KMS-11 (cell line): ENCODE measurements at regions not wholly inside any gene's neighbourhood (a gene's known extent, or its start where the extent isn't known, plus 50 kb on each side); places are given as distances from the start of the nearest gene placed in this dataset.

ENCODE experiments used
- H2AFZ ChIP-seq: fragments of 200-600 bp; sonication (generic); 2 replicates; pipeline ENCODE4 v1.6.1; 2016; ENCODE audit warnings: antibody characterized with exemption, mixed run types, low read depth
- H3K27ac ChIP-seq: fragments of 200-600 bp; sonication (generic); 2 replicates; pipeline ENCODE4 v1.6.1; 2016; ENCODE audit warnings: mild to moderate bottlenecking, mixed run types
- H3K27me3 ChIP-seq: fragments of 200-600 bp; sonication (generic); 2 replicates; pipeline ENCODE4 v1.6.1; 2017; ENCODE audit warnings: mild to moderate bottlenecking, low read depth, mixed run types, moderate library complexity; ENCODE audit not compliant: insufficient read depth
- H3K36me3 ChIP-seq: fragments of 200-600 bp; sonication (generic); 2 replicates; pipeline ENCODE4 v1.6.1; 2017; ENCODE audit warnings: mild to moderate bottlenecking, mixed run types; ENCODE audit not compliant: insufficient read depth
- H3K4me1 ChIP-seq: fragments of 200-600 bp; sonication (generic); 2 replicates; pipeline ENCODE4 v1.6.1; 2016; ENCODE audit warnings: mild to moderate bottlenecking, low read depth, mixed run types; ENCODE audit not compliant: poor library complexity, severe bottlenecking
- H3K4me2 ChIP-seq: fragments of 200-600 bp; sonication (generic); 2 replicates; pipeline ENCODE4 v1.7.0; 2016; ENCODE audit warnings: mild to moderate bottlenecking, mixed run types
- H3K4me3 ChIP-seq: fragments of 200-600 bp; sonication (generic); IDR thresholded peaks from 2 replicates; pipeline ENCODE4 v1.6.1; 2017; ENCODE audit warnings: low read depth, low read length, mixed read lengths; ENCODE audit not compliant: insufficient read depth
- H3K79me2 ChIP-seq: fragments of 200-600 bp; sonication (generic); 2 replicates; pipeline ENCODE4 v1.6.1; 2016; ENCODE audit warnings: low read depth, mixed run types; ENCODE audit not compliant: insufficient read depth
- H3K9ac ChIP-seq: fragments of 200-600 bp; sonication (generic); 2 replicates; pipeline ENCODE4 v1.6.1; 2016; ENCODE audit warnings: mild to moderate bottlenecking, mixed run types
- H4K20me1 ChIP-seq: fragments of 200-600 bp; sonication (generic); 2 replicates; pipeline ENCODE4 v1.6.1; 2016; ENCODE audit warnings: mild to moderate bottlenecking, mixed run types; ENCODE audit not compliant: insufficient read depth
- TF ChIP-seq, protein P1 (sequence below): fragments of 200-600 bp; sonication (generic); conservative IDR thresholded peaks from 2 replicates; pipeline ENCODE4 v1.6.1; 2017; ENCODE audit warnings: low read depth, mild to moderate bottlenecking, antibody characterized with exemption, low read length, moderate library complexity, mixed read lengths

DNA sequence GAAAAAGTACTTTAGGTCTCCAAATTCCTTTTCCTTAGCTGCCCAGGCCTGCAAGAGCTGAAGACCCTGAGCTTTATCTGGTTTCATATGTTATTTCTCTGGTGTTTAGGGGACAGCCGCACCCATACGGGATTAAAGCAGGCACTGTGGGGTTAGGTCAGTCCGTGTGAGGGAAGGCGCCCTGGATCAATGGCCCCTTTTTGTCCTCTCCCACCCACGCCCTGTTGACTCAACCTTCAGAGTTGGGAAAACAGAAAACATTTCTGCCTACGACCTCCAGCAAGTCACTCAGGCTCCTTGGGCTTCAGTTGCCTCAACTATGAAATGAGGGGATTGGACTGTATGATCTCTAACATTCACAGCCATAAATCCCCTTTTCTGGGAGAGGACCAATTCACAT lies 55.2 kb upstream of the BARX2 start:
- Histone ChIP-seq H3K27ac (no peak overlapping the region), H3K27me3 (no peaks in the 10 kb centered on the region), H2AFZ (no peak overlapping the region), H3K36me3 (no peaks in the 10 kb centered on the region), H3K4me1 (no peaks in the 10 kb centered on the region), H4K20me1 (no peaks in the 10 kb centered on the region), H3K79me2 (no peaks in the 10 kb centered on the region), H3K4me2 (no peak overlapping the region), H3K9ac (no peak overlapping the region), H3K4me3 (no peak overlapping the region)
- TF ChIP-seq, protein P1, sequence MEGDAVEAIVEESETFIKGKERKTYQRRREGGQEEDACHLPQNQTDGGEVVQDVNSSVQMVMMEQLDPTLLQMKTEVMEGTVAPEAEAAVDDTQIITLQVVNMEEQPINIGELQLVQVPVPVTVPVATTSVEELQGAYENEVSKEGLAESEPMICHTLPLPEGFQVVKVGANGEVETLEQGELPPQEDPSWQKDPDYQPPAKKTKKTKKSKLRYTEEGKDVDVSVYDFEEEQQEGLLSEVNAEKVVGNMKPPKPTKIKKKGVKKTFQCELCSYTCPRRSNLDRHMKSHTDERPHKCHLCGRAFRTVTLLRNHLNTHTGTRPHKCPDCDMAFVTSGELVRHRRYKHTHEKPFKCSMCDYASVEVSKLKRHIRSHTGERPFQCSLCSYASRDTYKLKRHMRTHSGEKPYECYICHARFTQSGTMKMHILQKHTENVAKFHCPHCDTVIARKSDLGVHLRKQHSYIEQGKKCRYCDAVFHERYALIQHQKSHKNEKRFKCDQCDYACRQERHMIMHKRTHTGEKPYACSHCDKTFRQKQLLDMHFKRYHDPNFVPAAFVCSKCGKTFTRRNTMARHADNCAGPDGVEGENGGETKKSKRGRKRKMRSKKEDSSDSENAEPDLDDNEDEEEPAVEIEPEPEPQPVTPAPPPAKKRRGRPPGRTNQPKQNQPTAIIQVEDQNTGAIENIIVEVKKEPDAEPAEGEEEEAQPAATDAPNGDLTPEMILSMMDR = no peak

DNA sequence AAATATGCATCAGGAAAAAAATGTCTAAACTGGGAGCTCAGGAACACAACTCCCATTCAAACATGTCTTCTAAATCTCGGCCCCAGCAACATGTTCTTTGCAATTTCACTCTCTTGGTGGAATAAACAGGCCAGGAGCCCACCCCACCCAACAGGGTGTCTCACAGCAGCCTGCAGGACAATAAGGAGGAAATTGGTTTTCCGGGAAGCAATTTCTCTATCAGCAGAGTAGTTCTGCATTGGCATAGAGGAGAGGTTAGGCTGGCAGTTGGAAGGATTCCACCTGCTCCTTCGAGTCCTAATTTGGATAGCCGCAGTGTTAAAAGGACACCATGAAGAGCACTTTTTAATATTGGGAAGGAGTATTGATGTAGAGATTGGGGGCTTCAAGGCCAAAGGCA lies 55.9 kb upstream of the BARX2 start:
- H3K79me2 ChIP-seq = no peaks in the 10 kb centered on the region
- no peak overlapping the region for H3K4me2 ChIP-seq
- H2AFZ ChIP-seq = no peak overlapping the region
- no peak overlapping the region for H3K4me3 ChIP-seq
- no peaks in the 10 kb centered on the region for H3K36me3 ChIP-seq
- no peak overlapping the region for H3K9ac ChIP-seq
- no peak overlapping the region for H3K27ac ChIP-seq
- TF ChIP-seq, protein P1 = no peak
- H4K20me1 ChIP-seq = no peaks in the 10 kb centered on the region
- H3K27me3 ChIP-seq = no peaks in the 10 kb centered on the region
- H3K4me1 ChIP-seq = no peaks in the 10 kb centered on the region

GRCh38 chr11:129319201-129319600 lies 56.4 kb upstream of the BARX2 start:
- no peak overlapping the region for H3K27ac ChIP-seq
- H2AFZ ChIP-seq = no peak overlapping the region
- TF ChIP-seq, protein P1 = no peak
- no peak overlapping the region for H3K4me2 ChIP-seq
- no peaks in the 10 kb centered on the region for H4K20me1 ChIP-seq
- no peaks in the 10 kb centered on the region for H3K4me1 ChIP-seq
- H3K4me3 ChIP-seq = no peak overlapping the region
- no peak overlapping the region for H3K9ac ChIP-seq
- H3K36me3 ChIP-seq = no peaks in the 10 kb centered on the region
- H3K27me3 ChIP-seq = no peaks in the 10 kb centered on the region
- no peaks in the 10 kb centered on the region for H3K79me2 ChIP-seq

DNA sequence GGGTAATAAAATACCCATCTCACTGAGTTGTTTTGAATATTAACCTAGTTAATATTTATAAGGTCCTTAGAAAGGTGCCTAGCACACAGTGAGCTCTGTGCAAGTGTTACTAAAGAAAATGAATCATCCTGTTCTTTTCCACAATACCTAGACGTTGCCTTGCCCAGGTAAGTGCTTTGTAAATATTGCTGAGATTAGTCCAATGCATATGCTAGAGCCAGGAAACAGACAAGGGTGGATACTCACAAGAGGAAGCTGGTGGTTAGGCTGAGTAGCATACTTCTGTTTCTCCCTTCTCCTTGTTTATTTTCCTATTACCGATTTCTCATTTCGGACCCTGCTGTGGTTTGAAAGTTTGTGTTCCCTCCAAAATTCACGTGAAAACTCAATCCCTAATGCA lies 58.1 kb upstream of the BARX2 start:
- H3K4me2 ChIP-seq = no peak overlapping the region

More for the DNA sequence above, 58.1 kb upstream of the BARX2 start:
- TF ChIP-seq, protein P1 = no peak
- Histone ChIP-seq H3K79me2 (no peaks in the 10 kb centered on the region), H3K9ac (no peak overlapping the region), H3K4me1 (no peaks in the 10 kb centered on the region), H3K4me3 (no peak overlapping the region), H2AFZ (no peak overlapping the region), H3K27me3 (no peaks in the 10 kb centered on the region), H3K36me3 (no peaks in the 10 kb centered on the region), H4K20me1 (no peaks in the 10 kb centered on the region), H3K27ac (no peak overlapping the region)
